ENCODE measurements at regions not wholly inside any gene's neighbourhood (a gene's known extent, or its start where the extent isn't known, plus 50 kb on each side); places are given as distances from the start of the nearest gene placed in this dataset.
"Not testable (repeated sequence)": the region's sequence is repeated elsewhere in the genome, so short reads cannot be mapped to it uniquely, and the experiment has no call there.

DNA sequence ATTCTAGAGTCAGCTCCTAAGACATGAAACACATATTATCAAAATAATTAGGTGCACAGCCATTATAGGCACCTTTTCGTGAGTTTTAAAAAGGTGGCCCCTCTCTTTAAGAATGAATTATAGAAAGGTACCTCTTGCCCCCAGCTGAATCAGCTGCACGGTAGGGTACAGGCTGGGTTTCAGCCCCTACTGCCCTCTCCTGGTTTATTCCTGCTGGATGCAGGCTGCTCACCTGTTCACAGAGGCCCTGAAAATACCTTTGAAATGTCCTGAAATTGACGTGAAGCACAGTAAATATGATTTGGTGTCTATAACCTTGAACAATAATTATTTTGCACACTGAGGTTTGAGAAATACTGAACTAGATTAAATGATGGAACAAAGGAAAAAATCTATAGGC is 504.8 kb upstream of the SGCD start:
- DNase-seq (ENCODE audit: low read depth): no peak
- no peak overlapping the region for H3K4me3 ChIP-seq (ENCODE audit: low read depth, low read length)
- TF ChIP-seq, protein P1, sequence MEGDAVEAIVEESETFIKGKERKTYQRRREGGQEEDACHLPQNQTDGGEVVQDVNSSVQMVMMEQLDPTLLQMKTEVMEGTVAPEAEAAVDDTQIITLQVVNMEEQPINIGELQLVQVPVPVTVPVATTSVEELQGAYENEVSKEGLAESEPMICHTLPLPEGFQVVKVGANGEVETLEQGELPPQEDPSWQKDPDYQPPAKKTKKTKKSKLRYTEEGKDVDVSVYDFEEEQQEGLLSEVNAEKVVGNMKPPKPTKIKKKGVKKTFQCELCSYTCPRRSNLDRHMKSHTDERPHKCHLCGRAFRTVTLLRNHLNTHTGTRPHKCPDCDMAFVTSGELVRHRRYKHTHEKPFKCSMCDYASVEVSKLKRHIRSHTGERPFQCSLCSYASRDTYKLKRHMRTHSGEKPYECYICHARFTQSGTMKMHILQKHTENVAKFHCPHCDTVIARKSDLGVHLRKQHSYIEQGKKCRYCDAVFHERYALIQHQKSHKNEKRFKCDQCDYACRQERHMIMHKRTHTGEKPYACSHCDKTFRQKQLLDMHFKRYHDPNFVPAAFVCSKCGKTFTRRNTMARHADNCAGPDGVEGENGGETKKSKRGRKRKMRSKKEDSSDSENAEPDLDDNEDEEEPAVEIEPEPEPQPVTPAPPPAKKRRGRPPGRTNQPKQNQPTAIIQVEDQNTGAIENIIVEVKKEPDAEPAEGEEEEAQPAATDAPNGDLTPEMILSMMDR (IDR thresholded peaks at IDR 0.05; ENCODE audit: insufficient read depth, low read depth, low read length, missing control alignments): no peak

DNA sequence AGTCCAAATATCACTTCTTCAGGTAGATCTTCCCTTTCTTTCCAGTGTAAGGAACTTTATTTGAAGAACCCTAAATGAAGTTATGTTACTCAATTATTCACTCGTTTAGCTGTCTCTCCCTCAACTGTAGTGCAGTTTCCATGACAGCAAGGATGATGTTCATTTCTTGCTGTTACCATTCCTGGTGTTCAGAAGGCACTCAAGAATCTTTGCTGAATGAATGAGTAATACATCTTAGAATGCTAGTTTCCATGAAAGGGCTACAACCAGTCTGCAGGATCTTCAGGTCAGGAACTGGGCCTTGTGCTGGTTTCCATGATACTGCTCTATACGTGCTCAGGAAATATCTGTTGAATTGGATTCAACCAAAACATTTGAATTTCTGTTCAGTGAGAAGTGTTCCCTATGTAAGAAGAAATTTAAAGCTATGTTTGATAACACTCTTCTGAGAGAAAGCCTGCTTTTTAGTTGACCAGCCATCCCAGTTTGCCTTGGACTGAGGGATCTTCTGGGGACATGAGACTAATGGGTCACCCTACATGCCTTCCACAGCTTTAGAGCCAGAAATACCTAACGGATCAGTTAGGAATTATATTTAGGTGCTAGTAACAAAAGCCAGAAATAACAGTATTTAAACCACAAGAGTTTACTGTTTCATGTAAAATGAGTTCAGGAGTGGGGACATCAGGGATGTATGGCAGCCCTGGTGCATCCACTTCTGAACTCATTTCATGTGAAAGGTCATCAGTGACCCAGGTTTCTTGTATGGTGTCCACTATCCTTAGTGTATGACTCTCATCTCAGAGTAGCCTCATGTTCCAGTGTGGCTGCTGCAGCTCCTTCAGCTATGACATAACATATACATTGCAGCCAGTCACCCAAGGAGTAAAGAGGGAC is 500.1 kb upstream of the SGCD start:
- TF ChIP-seq, protein P1 (IDR thresholded peaks at IDR 0.05; ENCODE audit: insufficient read depth, low read depth, low read length, missing control alignments): no peak
- DNase-seq (ENCODE audit: low read depth): no peak

DNA sequence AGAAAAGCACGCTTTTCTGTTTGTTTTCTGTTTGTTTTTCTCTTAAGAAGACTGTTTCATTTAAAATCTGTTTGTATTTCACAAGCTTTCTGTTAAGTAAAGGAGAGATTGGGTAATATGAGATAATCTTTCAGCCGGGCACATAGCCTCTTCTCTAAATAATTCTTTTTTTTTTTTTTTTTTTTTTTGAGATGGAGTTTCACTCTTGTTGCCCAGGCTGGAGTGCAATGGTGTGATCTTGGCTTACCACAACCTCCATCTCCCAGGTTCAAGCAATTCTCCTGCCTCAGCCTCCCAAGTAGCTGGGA is 499.5 kb upstream of the SGCD start:
- H3K4me3 ChIP-seq (ENCODE audit: low read depth, low read length); DNase-seq (ENCODE audit: low read depth): not testable (repeated sequence)

More for the DNA sequence above, 500.1 kb upstream of the SGCD start:
- H3K4me3 ChIP-seq (ENCODE audit: low read depth, low read length): no peak overlapping the region

DNA sequence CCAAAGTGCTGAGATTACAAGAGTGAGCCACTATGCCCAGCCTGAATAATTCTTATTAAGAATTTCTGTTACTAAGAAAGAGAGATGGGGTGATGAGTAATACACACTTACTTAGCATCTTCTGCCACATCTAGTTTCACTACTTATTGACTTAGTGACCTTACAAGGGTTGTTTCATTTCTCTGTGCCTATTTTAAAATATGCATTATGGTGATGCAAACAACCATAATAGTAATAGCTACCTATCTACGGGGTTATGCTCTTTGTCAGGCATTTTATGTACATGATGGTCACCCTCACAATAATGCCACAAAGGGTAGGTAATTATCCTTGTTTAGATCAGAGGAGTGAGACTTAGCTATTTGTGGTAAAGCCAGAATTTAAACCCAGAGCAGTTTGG is 499.0 kb upstream of the SGCD start:
- no peak overlapping the region for H3K4me3 ChIP-seq (ENCODE audit: low read depth, low read length)
- DNase-seq (ENCODE audit: low read depth): peak; percentile 30
- TF ChIP-seq, protein P1 (IDR thresholded peaks at IDR 0.05; ENCODE audit: insufficient read depth, low read depth, low read length, missing control alignments): no peak

DNA sequence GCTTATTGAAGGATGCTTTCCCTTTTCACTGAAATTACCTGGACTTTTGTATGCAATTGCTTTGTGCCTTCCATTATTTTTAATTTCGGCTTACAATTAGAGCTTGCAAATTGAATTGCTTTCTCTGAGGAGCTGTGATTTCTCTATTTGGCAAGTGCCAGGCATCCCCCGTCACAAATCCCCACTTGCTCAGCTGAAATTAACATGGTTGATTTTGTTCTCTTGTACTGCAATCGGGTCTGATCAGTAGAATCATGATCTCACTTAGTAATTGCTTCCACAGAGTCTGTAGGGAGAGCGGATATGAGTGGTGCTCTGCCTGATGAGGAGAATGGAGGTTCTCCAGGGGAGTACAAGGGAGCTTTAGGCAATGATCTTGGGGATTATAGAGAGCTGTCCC is 495.5 kb upstream of the SGCD start:
- TF ChIP-seq, protein P1 (IDR thresholded peaks at IDR 0.05; ENCODE audit: insufficient read depth, low read depth, low read length, missing control alignments): no peak
- DNase-seq (ENCODE audit: low read depth): no peak
- no peak overlapping the region for H3K4me3 ChIP-seq (ENCODE audit: low read depth, low read length)

DNA sequence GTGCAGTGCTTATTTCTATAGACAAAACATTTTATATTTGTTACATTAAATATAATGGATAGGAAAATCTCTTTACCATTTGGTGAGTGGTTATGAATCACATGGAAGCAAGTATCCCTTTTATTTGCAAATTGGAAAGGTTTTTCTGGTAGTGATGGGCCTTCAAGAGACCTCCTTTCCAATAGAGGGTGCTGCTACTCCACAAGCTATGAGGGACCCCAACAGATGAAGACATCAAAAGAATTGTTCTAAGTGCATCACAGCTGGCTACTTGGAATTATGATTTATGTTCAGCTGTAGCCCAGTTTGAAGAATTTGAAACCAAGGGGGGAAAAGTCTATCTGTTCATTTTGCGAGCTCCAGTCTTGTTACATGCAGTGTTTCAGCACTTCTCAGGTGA is 493.7 kb upstream of the SGCD start:
- peak; percentile 1 for DNase-seq (ENCODE audit: low read depth)
- H3K4me3 ChIP-seq (ENCODE audit: low read depth, low read length): no peak overlapping the region
- TF ChIP-seq, protein P1 (IDR thresholded peaks at IDR 0.05; ENCODE audit: insufficient read depth, low read depth, low read length, missing control alignments): no peak

DNA sequence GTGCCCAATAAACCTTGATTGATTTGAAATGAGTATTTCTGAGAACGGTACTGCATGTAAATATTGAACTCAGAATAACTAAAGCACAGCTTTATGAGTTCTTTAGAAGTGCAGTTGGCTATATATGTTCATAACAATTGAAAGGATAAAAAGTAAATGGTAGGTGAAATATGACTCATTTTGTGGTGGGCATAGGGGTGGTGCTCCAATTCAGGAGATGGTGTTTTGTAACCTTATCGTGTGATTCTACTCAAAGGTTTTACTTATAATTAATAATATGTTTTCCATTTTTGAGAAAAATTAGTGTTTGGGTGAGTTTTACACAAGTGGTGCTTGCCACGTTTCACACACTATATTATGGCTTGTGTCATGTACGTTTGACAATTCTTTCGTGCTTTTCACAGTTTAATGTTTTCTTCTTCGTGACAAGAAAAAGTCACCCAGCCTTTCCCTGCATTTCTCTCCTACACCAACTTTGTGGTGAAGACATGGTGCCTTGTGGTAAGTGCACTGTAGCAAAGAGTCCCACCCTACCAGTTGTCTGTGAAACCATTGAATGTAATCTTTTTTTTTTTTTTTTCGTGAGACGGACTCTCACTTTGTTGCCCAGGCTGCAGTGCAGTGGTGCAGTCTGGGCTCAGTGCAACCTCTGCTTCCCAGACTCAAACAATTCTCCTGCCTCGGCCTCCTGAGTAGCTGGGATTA is 492.5 kb upstream of the SGCD start:
- H3K4me3 ChIP-seq (ENCODE audit: low read depth, low read length): no peak overlapping the region
- TF ChIP-seq, protein P1 (IDR thresholded peaks at IDR 0.05; ENCODE audit: insufficient read depth, low read depth, low read length, missing control alignments): no peak
- no peak for DNase-seq (ENCODE audit: low read depth)

All from GM12865 (cell line).